HG03060 (cell line): ENCODE measurements at regions not wholly inside any gene's neighbourhood (a gene's known extent, or its start where the extent isn't known, plus 50 kb on each side); places are given as distances from the start of the nearest gene placed in this dataset.
A peak's percentile ranks its signal among the peaks of the same experiment; 100 is the strongest.

ENCODE experiments used
- ATAC-seq: cut with Tn5 transposase; IDR thresholded peaks from one replicate; pipeline ENCODE4 v1.9.1; 2021; ENCODE audit warnings: low read depth, moderate number of reproducible peaks; ENCODE audit not compliant: unreplicated experiment

DNA sequence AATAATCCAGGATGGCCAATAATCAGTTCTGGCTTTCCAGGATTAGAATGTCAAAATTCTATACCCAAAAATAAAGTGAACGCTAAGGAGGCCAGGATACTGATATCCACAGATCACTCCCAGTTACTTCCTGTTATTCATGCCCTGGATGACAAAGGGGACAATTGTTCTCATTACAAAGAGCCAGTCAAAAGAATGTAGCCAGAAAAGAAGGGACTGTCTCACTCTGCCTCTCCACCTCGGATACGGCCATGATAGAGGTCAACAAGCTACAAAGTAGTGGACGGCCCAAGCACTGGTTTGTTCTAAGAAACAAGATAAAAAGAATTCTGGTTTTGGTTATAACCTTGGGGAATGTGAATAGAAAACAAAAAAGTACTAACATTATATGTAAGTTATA lies 116.1 kb upstream of the ATF7IP start:
- ATAC-seq = no peak

- no peak for ATAC-seq
These were observed 112.8 kb upstream of the ATF7IP start for GRCh38 chr12:14252697-14253096.

DNA sequence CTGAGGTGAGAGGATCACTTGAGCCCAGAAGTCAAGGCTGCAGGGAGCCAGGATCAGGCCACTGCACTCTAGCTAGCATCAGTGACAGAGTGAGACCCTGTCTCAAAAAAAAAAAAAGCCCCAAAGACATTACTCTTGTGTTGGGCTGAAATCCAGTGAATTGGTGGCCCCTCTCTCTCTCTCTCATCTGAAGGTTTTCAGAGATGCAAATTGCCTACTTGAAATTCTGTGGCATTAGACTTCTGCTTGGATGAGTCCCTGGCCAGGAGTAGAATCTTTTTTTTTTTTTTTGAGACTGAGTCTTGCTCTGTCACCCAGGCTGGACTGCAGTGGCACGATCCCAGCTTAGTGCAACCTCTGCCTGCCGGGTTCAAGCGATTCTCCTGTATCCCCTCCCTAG lies 112.0 kb upstream of the ATF7IP start:
- no peak for ATAC-seq

GRCh38 chr12:14254781-14255180 lies 110.7 kb upstream of the ATF7IP start:
- ATAC-seq = no peak

DNA sequence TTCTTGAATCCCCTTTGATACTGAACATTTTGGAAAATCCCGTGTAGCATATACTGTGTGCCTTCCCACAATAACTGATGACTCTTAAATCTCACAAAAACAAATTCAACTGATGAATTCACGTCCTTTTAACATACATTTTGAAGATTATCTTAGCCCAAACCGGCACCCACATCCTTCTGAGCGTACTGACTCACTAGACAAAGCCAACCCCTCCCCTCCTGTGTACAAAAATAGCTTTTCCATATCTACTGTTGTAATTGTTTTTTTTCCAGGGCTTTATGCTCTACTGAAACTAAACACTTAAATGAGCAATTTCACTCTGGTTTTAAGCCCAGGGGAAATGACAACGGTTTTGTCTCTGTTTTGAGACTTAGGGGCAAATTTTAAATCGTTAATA lies 109.4 kb upstream of the ATF7IP start:
- ATAC-seq = no peak

GRCh38 chr12:14256555-14257169 lies 108.8 kb upstream of the ATF7IP start:
- ATAC-seq = no peak

- no peak for ATAC-seq
These were observed 108.2 kb upstream of the ATF7IP start for GRCh38 chr12:14257303-14257733.

- ATAC-seq = peak; percentile 58
These were observed 107.5 kb upstream of the ATF7IP start for GRCh38 chr12:14257734-14258574.

- no peak for ATAC-seq
These were observed 106.9 kb upstream of the ATF7IP start for GRCh38 chr12:14258575-14258940.

DNA sequence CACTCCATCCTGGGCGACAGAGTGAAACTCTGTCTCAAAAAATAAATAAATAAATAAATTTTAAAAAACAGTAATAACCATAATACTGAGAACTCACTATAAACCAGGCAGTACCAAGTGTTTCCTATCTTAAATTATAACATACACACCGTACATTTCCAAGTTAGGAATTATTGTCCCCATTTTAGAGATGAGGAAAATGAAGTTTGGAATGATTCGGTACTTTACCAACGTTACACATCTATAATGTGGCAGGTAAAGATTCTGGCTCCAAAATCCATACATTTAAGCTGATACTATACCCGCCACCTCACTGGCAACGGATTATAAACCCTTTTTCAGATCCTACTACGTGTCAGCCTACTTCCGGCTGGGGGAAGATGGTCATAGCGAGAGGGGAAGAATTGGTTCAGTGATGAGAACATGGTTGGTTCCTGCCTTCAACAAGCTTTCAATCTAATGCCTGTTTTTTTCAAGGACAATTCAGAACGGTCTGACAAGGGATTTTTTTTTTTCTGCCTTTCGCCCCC lies 105.9 kb upstream of the ATF7IP start:
- no peak for ATAC-seq

GRCh38 chr12:14260011-14260993 lies 105.2 kb upstream of the ATF7IP start:
- ATAC-seq = no peak

GRCh38 chr12:14261096-14261495 lies 104.4 kb upstream of the ATF7IP start:
- no peak for ATAC-seq

DNA sequence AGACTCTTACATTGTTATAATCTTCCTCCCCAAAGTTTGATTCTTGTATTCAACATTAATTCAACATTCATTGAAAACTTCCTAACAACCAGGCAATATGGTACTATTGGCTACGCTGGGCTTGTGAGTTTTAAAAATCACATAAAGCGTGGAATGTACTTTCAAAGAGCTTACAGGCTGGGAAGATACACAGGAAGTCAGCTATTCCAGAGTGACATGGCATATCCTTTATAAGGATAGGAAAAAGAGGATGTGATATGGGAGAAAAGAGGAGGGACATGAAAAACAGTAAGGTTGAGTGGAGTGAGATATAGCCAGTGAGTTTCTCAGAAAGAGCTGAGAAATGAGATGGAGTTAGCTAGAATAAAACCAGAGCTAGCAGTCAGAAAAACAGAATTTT lies 103.6 kb upstream of the ATF7IP start:
- no peak for ATAC-seq

- no peak for ATAC-seq
These were observed 102.5 kb upstream of the ATF7IP start for GRCh38 chr12:14262771-14263511.

DNA sequence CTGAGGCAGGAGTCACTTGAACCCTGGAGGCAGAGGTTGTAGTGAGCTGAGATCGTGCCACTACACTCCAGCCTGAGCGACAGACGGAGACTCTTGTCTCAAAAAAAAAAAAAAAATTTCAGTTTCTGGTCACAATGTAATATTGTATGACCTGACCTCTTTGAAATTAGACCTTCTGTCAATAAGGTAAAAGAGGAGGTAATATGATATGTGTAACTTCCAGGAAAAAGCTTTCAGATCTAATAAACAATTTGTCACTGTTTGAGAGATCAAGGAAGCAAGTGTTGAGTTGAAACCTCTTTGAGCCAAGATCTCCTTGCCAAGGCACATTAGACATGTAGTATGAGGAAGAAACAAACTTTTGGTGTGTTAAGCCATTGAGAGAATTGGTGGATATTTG lies 101.7 kb upstream of the ATF7IP start:
- no peak for ATAC-seq

GRCh38 chr12:14264316-14264715 lies 101.2 kb upstream of the ATF7IP start:
- ATAC-seq = no peak

DNA sequence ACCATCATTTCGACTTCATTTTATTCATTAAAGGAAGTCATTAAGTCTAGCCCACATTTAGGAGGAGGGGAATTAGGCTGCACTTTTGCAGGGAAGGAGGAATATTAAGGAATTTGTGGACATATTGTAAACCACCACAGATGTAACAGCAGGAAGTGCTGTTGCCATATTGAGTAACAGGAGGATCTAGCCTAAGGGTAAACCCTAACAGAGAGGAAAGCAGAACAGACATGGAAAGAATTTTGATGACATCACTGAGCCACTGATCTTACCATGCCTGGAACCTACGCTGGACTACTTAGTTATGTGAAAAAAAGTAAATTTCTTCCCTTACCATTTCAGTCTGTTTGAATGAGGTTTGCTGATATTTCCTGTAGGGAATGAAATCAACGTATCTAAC lies 100.7 kb upstream of the ATF7IP start:
- no peak for ATAC-seq

GRCh38 chr12:14268120-14268515 lies 97.4 kb upstream of the ATF7IP start:
- no peak for ATAC-seq

GRCh38 chr12:14270392-14270791 lies 95.1 kb upstream of the ATF7IP start:
- ATAC-seq = no peak
